ENCODE measurements at regions not wholly inside any gene's neighbourhood (a gene's known extent, or its start where the extent isn't known, plus 50 kb on each side); places are given as distances from the start of the nearest gene placed in this dataset.

DNA sequence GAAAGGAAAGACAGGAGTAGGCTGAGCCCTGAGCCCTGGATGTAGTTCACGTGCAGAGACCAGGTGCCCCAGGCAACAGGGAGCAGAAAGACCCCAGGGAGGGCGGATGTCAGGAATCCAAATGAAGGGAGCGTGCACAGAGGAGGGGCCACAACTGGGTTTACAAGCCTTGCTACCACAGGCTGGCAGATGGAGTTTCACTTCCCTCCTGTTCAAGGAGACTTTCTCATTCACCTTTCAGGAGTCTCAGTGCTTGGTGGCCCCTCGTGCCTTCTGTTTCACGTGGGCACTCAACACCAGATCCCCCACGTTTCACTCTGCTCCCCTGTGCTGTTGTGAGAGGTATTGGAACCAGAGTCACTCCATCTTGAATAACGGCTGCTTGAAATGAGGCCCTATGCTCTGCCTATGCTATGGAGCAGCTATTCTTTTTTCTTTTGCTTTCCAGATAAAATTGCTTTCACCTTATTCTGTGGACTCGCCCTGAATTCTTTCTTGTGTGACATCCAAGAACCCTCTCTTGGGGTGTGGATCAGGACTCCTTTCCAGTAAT lies 601.4 kb upstream of the IGFBP3 start:
- H3K27ac ChIP-seq, result no peak overlapping the region
- no peaks in the 10 kb centered on the region for H3K36me3 ChIP-seq
- H3K9me3 ChIP-seq, result peaks cover 0 to 2% (median 0%) of the 10 kb centered on the region in 3 donors
- H3K4me1 ChIP-seq, result no peaks in the 10 kb centered on the region
- no peaks in the 10 kb centered on the region for H3K27me3 ChIP-seq
- intact Hi-C loops (cut with DNase I; ENCODE audit: low total_unique reads), result no loop called here
- DNase-seq, result no peak
- in situ Hi-C loops (cut with MboI; ENCODE audit: low sequenced_read_pairs in 4 of 4), result no loop called here
- H3K4me3 ChIP-seq, result no peak overlapping the region
- TF ChIP-seq POLR2A (IDR thresholded peaks at IDR 0.05), result no peak
- TF ChIP-seq, protein P1, sequence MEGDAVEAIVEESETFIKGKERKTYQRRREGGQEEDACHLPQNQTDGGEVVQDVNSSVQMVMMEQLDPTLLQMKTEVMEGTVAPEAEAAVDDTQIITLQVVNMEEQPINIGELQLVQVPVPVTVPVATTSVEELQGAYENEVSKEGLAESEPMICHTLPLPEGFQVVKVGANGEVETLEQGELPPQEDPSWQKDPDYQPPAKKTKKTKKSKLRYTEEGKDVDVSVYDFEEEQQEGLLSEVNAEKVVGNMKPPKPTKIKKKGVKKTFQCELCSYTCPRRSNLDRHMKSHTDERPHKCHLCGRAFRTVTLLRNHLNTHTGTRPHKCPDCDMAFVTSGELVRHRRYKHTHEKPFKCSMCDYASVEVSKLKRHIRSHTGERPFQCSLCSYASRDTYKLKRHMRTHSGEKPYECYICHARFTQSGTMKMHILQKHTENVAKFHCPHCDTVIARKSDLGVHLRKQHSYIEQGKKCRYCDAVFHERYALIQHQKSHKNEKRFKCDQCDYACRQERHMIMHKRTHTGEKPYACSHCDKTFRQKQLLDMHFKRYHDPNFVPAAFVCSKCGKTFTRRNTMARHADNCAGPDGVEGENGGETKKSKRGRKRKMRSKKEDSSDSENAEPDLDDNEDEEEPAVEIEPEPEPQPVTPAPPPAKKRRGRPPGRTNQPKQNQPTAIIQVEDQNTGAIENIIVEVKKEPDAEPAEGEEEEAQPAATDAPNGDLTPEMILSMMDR (IDR thresholded peaks at IDR 0.05 in 4 of 5, conservative IDR thresholded peaks at IDR 0.05 in 1 of 5), result no peak
- ATAC-seq, result no peak

DNA sequence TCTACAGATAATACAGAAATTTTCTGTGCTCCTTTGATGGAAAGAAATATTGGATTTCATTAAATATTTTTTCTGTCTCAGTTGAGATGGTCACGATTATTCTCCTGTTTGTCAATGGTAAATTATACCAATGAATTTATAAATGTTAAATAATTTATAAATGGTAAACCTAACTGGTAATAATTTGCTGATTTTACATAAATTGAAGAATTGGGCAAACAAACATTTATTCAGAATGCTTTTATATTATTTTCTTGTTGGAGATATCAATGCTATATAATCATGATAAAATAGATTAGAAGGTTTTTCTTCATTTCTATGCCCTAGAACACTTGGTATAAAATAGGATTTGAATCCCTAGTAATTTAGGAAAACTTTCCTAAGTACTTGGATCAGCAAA lies 597.6 kb upstream of the IGFBP3 start:
- TF ChIP-seq POLR2A (IDR thresholded peaks at IDR 0.05), result no peak
- TF ChIP-seq, protein P1 (IDR thresholded peaks at IDR 0.05 in 4 of 5, conservative IDR thresholded peaks at IDR 0.05 in 1 of 5), result no peak
- DNase-seq (no peak), ATAC-seq (no peak)
- Histone ChIP-seq H3K4me1 (no peaks in the 10 kb centered on the region), H3K36me3 (no peaks in the 10 kb centered on the region), H3K27ac (no peak overlapping the region), H3K9me3 (no peaks in the 10 kb centered on the region), H3K27me3 (no peaks in the 10 kb centered on the region), H3K4me3 (no peak overlapping the region)
- intact Hi-C loops (cut with DNase I; ENCODE audit: low total_unique reads), result no loop called here
- in situ Hi-C loops (cut with MboI; ENCODE audit: low sequenced_read_pairs in 4 of 4), result no loop called here

DNA sequence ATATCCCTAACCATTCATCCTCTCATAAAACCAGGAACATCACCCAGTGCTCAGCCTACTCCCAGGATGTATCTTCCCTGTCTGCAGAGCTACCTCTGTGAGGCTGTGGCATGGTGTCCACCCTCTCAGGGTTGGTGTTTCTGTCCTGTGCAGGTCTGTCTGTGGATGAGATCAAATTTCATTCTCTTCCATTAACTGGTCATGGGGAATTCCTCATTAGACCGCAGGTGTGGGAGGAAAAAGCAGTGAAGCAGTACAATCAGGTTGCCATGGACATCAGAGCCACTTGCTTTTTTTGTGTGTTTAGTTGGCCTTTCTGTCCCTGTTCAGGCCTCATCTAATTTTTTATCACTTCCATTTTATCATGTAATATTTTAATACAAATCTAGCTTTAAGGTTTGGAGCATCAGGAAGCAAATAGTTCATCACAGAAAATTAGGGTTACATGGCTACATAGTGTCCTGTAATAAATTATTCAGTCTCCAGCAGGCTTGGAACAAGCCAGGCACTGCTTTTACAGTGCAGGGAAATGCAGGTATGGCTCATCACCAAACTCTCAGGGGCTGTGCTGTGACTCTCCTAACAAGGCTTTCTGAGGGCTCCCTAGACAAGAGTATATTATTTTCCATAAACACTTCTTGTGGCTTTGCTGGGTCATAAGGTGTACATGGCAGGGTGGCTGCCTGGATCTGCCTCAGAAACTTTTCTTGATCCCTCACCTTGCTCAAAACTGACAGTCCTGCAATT lies 594.9 kb upstream of the IGFBP3 start:
- in situ Hi-C loops (cut with MboI; ENCODE audit: low sequenced_read_pairs in 4 of 4) (no loop called here), intact Hi-C loops (cut with DNase I; ENCODE audit: low total_unique reads) (no loop called here)
- DNase-seq, result no peak
- ATAC-seq, result no peak
- no peak overlapping the region for H3K4me3 ChIP-seq
- H3K27me3 ChIP-seq, result no peaks in the 10 kb centered on the region
- H3K4me1 ChIP-seq, result no peaks in the 10 kb centered on the region
- no peak overlapping the region for H3K27ac ChIP-seq
- no peaks in the 10 kb centered on the region for H3K36me3 ChIP-seq
- no peak for TF ChIP-seq POLR2A (IDR thresholded peaks at IDR 0.05)
- TF ChIP-seq, protein P1 (IDR thresholded peaks at IDR 0.05 in 4 of 5, conservative IDR thresholded peaks at IDR 0.05 in 1 of 5), result no peak
- H3K9me3 ChIP-seq, result no peaks in the 10 kb centered on the region

DNA sequence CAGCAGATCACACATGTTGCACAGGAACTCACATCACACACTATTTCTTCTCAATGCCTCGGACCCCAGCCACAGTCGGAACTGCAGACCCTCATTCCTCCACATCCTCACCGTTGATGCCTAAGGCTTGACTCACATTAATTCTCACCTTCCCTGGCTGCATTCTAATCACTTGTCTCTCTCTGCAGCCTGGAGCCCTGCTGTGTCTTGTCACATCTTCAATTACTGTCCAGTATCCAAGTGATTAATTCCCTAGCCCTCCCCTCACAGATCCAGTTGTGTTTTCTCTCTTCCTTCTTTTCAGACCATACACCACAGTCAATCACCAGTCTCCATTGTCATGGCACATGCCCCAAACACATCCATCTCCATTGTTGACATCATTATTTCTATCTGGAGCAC lies 592.4 kb upstream of the IGFBP3 start:
- H3K27ac ChIP-seq, result no peak overlapping the region
- no peak for DNase-seq
- intact Hi-C loops (cut with DNase I; ENCODE audit: low total_unique reads), result no loop called here
- no peaks in the 10 kb centered on the region for H3K36me3 ChIP-seq
- no peaks in the 10 kb centered on the region for H3K27me3 ChIP-seq
- no peaks in the 10 kb centered on the region for H3K9me3 ChIP-seq
- in situ Hi-C loops (cut with MboI; ENCODE audit: low sequenced_read_pairs in 4 of 4), result no loop called here
- H3K4me3 ChIP-seq, result no peak overlapping the region
- TF ChIP-seq POLR2A (IDR thresholded peaks at IDR 0.05), result no peak
- TF ChIP-seq, protein P1 (IDR thresholded peaks at IDR 0.05 in 4 of 5, conservative IDR thresholded peaks at IDR 0.05 in 1 of 5), result no peak
- no peaks in the 10 kb centered on the region for H3K4me1 ChIP-seq
- ATAC-seq, result no peak
